Left ventricle myocardium inferior (tissue), 1 donor: ENCODE measurements at regions not wholly inside any gene's neighbourhood (a gene's known extent, or its start where the extent isn't known, plus 50 kb on each side); places are given as distances from the start of the nearest gene placed in this dataset.

Experiments
- DNase-seq: peaks from one replicate; pipeline ENCODE4 v3.0.0-alpha.2; 2020
- H3K27ac ChIP-seq: fragments of 200-600 bp; replicated peaks from 2 replicates; pipeline ENCODE4 v1.8.0; 2021
- H3K27me3 ChIP-seq: fragments of 200-600 bp; 2 replicates; pipeline ENCODE4 v1.8.0; 2021; ENCODE audit warnings: low read depth
- H3K36me3 ChIP-seq: fragments of 200-600 bp; 2 replicates; pipeline ENCODE4 v1.8.0; 2021
- H3K4me1 ChIP-seq: fragments of 200-600 bp; 2 replicates; pipeline ENCODE4 v1.8.0; 2021
- H3K4me3 ChIP-seq: fragments of 200-600 bp; 2 replicates; pipeline ENCODE4 v1.8.0; 2021; ENCODE audit warnings: mild to moderate bottlenecking, moderate library complexity
- H3K9me3 ChIP-seq: fragments of 200-600 bp; replicated peaks from 2 replicates; pipeline ENCODE4 v1.8.0; 2021
- CTCF ChIP-seq: fragments of 200-600 bp; IDR thresholded peaks from 2 replicates; pipeline ENCODE4 v1.8.0; 2021; ENCODE audit warnings: antibody characterized with exemption, mild to moderate bottlenecking, borderline replicate concordance
- intact Hi-C: fragments of 100-400 bp; cut with micrococcal nuclease; formaldehyde crosslinking; loops from one replicate; pipeline ENCODE4 v1.11.0; 2022
- donor health status: DM: no; HTN: yes; CAD: no; lungs with severe emphysema.

GRCh38 chr17:73759324-73759723 is 115.1 kb upstream of the SDK2 start:
- Histone ChIP-seq H3K4me3 (no peak overlapping the region), H3K27me3 (no peaks in the 10 kb centered on the region), H3K9me3 (no peaks in the 10 kb centered on the region), H3K27ac (no peak overlapping the region), H3K36me3 (no peaks in the 10 kb centered on the region), H3K4me1 (peaks cover 27% of the 10 kb centered on the region)
- no peak for DNase-seq
- TF ChIP-seq CTCF, result no peak
- intact Hi-C loops, result no loop called here

GRCh38 chr17:73759734-73760438 is 115.6 kb upstream of the SDK2 start:
- Histone ChIP-seq H3K27me3 (no peaks in the 10 kb centered on the region), H3K36me3 (no peaks in the 10 kb centered on the region), H3K27ac (no peak overlapping the region), H3K4me3 (no peak overlapping the region), H3K9me3 (no peaks in the 10 kb centered on the region), H3K4me1 (peaks cover 27% of the 10 kb centered on the region)
- TF ChIP-seq CTCF, result no peak
- intact Hi-C loops, result no loop called here
- no peak for DNase-seq

- no peak for TF ChIP-seq CTCF
- intact Hi-C loops, result no loop called here
- Histone ChIP-seq H3K27me3 (no peaks in the 10 kb centered on the region), H3K36me3 (no peaks in the 10 kb centered on the region), H3K9me3 (no peaks in the 10 kb centered on the region), H3K4me1 (peaks cover 27% of the 10 kb centered on the region), H3K4me3 (no peak overlapping the region), H3K27ac (no peak overlapping the region)
- DNase-seq, result no peak
Measured at GRCh38 chr17:73760439-73760758, 116.2 kb upstream of the SDK2 start.

- Histone ChIP-seq H3K27me3 (no peaks in the 10 kb centered on the region), H3K4me1 (peaks cover 40% of the 10 kb centered on the region), H3K36me3 (no peaks in the 10 kb centered on the region), H3K27ac (no peak overlapping the region), H3K9me3 (no peaks in the 10 kb centered on the region), H3K4me3 (no peak overlapping the region)
- no peak for TF ChIP-seq CTCF
- intact Hi-C loops, result no loop called here
- DNase-seq, result peak; percentile 30
Measured at GRCh38 chr17:73765824-73766563, 121.7 kb upstream of the SDK2 start.

- H3K27me3 ChIP-seq, result no peaks in the 10 kb centered on the region
- DNase-seq, result no peak
- peaks cover 47% of the 10 kb centered on the region for H3K4me1 ChIP-seq
- H3K9me3 ChIP-seq, result no peaks in the 10 kb centered on the region
- H3K4me3 ChIP-seq, result no peak overlapping the region
- TF ChIP-seq CTCF, result no peak
- H3K36me3 ChIP-seq, result no peaks in the 10 kb centered on the region
- H3K27ac ChIP-seq, result no peak overlapping the region
- intact Hi-C loops, result no loop called here
Measured at GRCh38 chr17:73767696-73768095, 123.5 kb upstream of the SDK2 start.
